TTC549 (cell line): ENCODE measurements at regions not wholly inside any gene's neighbourhood (a gene's known extent, or its start where the extent isn't known, plus 50 kb on each side); places are given as distances from the start of the nearest gene placed in this dataset.
"Not testable (repeated sequence)": the region's sequence is repeated elsewhere in the genome, so short reads cannot be mapped to it uniquely, and the experiment has no call there.

Experiments
- FAIRE-seq: peaks from 2 replicates; lab custom pipeline; 2012; peaks lifted over from hg19 to GRCh38; lab: Jason Lieb, UNC

DNA sequence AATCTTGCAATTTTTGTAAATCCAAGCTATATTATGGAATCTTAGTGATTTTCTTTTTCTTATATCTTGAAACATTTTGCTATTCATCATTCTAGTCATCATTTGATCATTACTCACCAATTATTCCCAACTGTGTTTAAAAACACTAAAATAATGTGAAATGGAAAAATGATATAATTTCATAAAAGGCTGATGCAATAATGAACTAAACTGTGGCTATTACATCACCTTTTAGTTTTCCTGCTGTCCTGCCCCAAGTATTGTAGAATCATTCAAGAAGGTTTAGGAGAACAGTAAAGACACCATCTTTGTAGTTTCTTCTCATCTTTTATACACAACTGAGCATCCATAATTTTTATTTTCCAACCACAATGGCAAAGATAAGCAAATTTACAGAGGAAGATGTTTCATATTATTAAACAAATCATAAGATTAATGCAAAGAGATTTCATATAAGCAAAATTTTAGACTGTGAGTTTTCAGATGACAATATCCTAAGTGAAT is 431.0 kb upstream of the SLC30A5 start:
- FAIRE-seq: no peak

- FAIRE-seq: no peak
Observed at GRCh38 chr5:68669864-68670575, 423.8 kb upstream of the SLC30A5 start.

DNA sequence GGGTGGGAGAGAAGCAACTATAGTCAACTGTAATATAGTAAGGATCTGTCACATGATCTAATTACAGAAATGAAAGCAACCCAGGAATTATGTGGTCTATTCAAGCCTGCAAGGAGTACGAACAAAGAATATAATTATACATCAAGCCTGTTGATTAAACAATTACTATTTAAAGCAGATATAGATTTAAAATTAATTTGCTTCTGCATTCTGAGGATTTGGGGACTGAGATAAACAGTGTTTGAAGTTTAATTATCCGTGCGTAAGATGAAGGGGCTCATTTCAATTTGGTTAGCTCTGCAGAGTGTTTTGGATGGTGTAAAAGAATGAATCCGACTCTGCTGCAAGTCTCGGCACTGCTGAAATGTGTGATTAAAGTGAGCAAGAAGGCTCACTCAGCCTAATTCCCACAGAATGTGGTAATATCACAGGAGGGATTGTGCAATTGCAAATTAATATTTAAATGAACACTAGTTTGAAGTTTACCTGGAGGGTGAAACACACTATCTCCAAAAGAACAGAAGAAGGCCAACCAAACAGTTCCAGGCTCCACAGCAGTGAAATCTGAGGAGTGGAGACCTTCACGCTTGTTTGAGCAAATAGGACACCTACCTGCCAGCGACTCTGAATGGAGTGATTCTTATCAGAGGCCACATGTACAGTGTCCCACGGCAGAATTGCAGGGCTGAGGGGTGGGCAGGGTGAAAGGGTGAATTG is 420.6 kb upstream of the SLC30A5 start:
- no peak for FAIRE-seq

DNA sequence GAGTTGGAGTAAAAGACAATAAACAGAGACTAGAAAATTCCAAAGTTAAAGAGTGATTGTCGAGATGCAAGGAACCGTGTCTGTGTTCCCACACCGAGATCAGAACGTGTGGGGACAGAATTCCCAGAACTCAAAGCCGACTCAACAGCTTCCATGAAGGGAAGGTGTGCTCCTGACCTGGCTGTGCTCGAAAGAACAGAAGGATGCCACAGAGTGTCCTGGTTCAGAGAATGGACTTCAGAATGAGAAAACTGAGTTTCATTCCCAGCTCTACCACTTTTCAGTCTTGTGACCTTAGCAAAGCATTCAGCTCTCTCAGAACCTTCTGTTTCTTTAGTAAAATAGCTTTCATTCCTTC is 420.0 kb upstream of the SLC30A5 start:
- FAIRE-seq: no peak

GRCh38 chr5:68679041-68679440 is 414.8 kb upstream of the SLC30A5 start:
- no peak for FAIRE-seq

GRCh38 chr5:68680366-68680765 is 413.4 kb upstream of the SLC30A5 start:
- no peak for FAIRE-seq

- FAIRE-seq: no peak
Observed at GRCh38 chr5:68681929-68682328, 411.9 kb upstream of the SLC30A5 start.

DNA sequence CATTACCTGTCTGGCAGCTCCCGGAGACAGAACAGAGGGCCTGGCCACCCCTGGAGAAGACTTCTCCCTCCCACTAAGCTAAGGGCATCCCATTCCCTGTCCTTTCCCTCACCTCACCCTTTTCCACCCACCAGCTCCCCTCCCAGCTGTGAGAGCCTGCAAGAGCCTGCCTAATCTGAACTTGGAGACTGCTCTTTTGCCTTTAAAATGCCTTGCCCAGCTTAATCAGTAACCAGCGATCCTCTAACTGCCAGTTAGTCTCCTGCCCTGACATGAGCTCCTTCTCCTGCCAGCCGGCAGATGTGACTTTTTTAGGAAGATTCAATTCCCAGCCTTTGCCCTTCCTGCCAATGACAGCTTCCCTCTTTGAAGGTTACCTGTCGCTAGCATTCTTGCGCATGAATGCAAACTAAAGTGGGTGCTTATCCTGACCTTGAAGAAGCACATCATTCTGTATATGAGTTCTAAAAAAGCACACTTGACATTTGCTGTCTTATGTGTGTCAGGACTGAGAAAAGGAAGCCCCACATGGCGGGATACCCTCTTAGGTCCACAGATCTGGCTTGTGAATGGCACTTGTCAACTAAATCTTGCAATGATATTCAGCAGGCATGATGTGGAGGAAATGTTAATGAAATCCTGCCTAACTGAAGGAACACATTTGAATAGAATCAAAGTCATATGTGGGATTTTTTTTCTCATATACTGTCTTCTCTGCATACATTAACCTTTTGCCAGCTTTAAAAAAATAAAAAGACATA is 411.2 kb upstream of the SLC30A5 start:
- no peak for FAIRE-seq

DNA sequence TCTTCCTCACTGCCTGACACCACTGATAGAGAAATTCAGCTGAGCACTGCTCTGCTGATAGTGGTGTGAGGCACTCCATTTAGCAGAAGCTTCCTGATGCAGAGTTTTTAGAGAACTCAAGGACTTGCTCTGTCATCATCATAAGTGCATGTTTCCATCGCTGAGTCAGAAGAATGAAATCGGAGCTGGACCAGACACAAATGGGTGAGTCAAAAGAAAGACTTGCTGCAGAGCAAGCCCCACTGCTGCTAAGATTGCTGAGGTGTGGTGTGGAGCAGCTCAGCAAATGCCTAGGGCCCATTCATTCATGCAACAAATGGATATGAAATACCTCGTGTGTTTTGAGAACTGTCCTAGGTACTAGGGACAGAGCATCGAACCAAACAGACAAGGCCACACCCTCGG is 410.2 kb upstream of the SLC30A5 start:
- FAIRE-seq: no peak

- no peak for FAIRE-seq
Observed at GRCh38 chr5:68685863-68686262, 408.0 kb upstream of the SLC30A5 start.

GRCh38 chr5:68688547-68688946 is 405.3 kb upstream of the SLC30A5 start:
- no peak for FAIRE-seq

DNA sequence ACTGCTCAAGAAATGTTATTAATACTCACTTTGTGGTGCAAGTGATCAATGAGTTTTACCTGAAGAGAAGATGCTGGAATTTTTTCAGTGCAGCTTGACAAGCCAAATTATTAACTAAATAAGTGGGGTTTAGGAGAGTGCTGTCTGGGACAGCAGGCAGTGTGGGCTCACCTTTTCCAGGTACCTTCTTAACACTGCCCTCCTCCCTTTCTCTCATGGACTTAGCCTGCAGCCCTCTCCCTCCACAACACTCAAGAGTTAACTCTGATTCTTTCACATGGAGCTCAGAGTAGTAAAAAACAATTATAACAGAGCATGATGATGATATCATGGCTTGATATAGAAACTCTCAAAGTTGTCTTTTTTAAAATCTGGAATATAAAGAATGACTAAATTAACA is 404.8 kb upstream of the SLC30A5 start:
- FAIRE-seq: no peak

- not testable (repeated sequence) for FAIRE-seq
Observed at GRCh38 chr5:68691874-68692273, 401.9 kb upstream of the SLC30A5 start.

DNA sequence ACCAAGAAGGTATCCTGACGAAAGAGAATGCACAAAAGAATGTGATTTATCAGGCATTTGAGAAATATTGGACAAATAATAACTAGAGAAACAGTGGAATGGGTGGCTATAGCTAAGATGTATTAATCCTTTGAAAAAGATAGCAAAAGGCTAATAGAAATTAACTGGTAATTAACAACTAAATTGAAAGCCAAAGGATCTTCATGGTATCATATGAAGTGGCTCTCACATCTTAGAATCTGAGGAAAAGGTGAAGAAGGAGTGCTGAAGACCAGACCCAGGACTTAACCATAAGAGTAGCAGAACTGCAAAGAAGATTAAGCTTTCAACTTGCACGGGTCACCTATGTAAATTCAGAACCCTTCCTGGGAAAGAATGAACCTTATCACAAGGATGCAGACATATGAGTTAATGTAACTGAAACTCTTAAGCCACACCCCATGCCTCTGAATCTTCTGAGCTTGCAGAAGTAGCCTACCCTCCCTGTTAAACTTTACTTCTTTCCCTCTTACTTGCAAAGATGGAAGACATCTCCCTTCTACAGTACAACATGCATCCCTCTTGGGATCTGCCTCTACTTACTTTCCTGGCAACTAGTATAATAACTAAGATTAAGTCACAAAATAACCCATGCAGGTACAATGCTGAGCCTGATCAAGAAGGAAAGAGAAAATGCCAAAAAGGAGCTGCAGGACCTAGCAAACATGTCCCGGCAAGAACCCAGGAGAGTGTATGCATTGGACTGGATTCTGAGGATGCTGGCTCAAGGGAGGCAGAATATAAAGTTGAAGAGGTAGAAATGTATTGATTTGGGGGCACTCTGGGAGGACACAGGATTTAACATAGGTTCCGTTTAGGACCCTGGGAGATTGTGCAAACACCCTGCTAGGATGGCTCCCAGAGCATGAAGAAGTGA is 395.5 kb upstream of the SLC30A5 start:
- FAIRE-seq: no peak

- no peak for FAIRE-seq
Observed at GRCh38 chr5:68699966-68700365, 393.8 kb upstream of the SLC30A5 start.

- FAIRE-seq: no peak
Observed at GRCh38 chr5:68707575-68707974, 386.2 kb upstream of the SLC30A5 start.

GRCh38 chr5:68708156-68708841 is 385.5 kb upstream of the SLC30A5 start:
- FAIRE-seq: no peak

GRCh38 chr5:68708842-68709170 is 385.0 kb upstream of the SLC30A5 start:
- no peak for FAIRE-seq

DNA sequence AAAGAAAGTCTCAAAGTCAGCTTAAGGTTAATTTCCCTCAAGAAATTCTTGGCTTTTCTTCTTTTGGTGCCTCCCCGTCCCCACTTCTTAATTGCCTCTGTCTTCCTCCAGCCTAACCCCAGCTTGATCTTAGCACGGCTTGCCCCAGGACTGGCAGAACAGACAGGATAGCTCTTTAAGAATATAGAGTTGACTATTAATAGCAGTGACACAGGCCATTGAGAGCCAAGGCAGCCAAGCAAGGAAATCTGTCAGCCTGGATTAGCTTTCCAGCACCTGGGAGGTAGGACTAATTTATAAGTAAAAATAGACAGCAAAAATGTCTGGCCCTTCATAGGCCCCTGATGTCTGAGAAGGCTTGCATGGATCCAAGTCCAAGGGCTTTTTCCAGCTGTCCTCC is 384.6 kb upstream of the SLC30A5 start:
- no peak for FAIRE-seq

DNA sequence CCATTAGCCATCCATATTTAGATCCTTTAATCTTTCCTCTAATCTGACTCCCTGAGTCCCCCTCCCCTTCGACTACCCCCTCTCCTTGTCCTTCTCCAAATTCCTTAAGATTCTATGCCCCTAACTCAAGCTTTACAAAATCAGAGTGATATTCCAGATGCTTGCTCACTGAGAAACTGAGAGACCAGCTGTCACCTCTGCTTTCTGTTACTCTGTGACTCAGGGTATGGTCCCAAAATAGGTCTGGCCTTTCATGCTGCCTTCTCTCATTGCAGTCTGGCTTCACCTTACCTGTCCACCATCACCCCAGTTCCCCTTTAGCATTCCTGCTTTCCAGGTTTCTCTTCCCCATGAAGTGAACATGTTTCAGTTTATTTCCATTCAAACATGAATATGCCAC is 383.3 kb upstream of the SLC30A5 start:
- no peak for FAIRE-seq
